ENCODE measurements at regions not wholly inside any gene's neighbourhood (a gene's known extent, or its start where the extent isn't known, plus 50 kb on each side); places are given as distances from the start of the nearest gene placed in this dataset.
"Not testable (repeated sequence)": the region's sequence is repeated elsewhere in the genome, so short reads cannot be mapped to it uniquely, and the experiment has no call there.

DNA sequence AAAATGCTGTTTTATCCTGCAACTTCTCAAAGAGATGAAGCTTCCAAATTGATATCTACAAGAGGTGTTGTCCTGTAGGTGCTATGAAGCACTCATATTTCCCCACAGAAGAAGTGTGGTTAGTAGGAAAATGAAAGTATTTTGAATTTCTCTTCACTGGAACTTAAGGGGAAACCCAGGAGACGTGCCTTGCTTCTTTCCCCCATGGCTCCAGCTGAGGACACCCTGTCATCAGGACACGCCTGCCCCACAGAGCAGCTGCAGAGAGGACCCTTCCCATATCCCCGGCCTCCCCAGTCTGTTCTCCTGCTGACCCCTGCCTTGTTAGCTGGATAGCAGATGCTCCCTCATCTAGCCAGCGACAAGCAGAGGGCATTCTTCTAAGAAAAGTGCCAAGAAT is 371.3 kb downstream of the COG6 start:
- DNase-seq (ENCODE audit: low read depth in 4 of 4, low spot score in 1 of 4) = peak in 2 of 4 experiments; percentile 23 to 37

- no peak for DNase-seq (ENCODE audit: low read depth in 4 of 4, low spot score in 1 of 4)
These were observed 373.0 kb downstream of the COG6 start for GRCh38 chr13:40028446-40028845.

- no peak for DNase-seq (ENCODE audit: low read depth in 4 of 4, low spot score in 1 of 4)
These were observed 375.6 kb downstream of the COG6 start for GRCh38 chr13:40031031-40031430.

DNA sequence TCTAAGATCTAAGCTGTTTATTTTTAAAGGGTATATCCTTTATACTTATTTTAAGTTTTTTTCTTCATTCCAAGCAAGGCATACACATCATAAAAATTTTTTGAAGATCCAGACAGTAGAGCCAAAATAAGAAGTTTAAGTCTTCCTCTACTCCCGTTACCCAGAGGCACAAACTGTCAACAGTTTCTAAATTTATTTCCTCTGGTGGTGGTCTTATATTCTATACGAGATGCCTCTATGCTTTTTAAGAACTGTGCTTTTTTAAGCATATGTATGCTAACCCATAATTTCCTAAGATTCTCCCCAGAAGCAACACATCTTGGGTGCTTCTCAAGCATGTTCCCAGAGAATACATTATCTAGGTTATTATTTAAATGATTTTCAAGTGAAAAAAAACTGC is 383.6 kb downstream of the COG6 start:
- no peak for DNase-seq (ENCODE audit: low read depth in 4 of 4, low spot score in 1 of 4)

- no peak for DNase-seq (ENCODE audit: low read depth in 4 of 4, low spot score in 1 of 4)
These were observed 387.5 kb downstream of the COG6 start for GRCh38 chr13:40042991-40043390.

- DNase-seq (ENCODE audit: low read depth in 4 of 4, low spot score in 1 of 4) = no peak
These were observed 388.3 kb downstream of the COG6 start for GRCh38 chr13:40043764-40044163.

GRCh38 chr13:40047322-40047771 is 391.9 kb downstream of the COG6 start:
- no peak for DNase-seq (ENCODE audit: low read depth in 4 of 4, low spot score in 1 of 4)

DNA sequence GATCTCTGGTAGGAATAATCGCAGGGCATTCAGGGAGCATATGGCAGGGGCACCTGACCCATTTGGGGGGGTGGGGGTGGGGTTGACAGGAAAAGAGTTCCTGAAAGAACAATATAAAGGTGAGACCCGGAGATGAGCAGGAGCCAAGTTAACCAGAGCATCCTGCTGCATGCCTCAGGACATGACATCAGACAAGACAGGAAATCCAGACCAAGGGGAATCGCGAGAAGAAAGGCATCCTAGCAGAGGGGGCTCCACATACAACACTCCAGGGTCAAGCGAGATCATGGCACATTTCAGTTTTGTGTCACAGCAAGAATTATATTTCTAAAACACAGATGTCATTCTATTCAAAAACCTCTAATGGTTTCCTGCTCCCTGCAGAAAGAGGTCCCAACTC is 393.1 kb downstream of the COG6 start:
- no peak for DNase-seq (ENCODE audit: low read depth in 4 of 4, low spot score in 1 of 4)

DNA sequence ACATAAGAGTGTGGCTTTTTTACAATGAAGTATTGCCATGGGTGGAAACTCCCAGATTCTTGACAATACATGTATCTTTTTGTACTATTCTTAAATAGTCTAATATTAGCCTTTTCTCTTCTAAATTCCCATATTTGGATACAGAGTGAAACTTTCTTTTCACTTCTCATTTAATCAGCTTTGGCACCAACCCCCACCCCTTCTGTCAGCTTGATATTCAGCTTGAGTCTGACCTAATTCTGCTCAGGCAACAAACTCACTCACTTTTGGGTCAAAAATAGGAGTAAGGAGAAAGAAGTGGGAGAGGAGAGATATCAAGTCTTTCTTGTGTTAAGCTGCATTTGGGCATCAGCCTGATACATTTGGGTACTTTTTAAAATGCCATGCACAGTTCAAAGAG is 397.5 kb downstream of the COG6 start:
- DNase-seq (ENCODE audit: low read depth in 4 of 4, low spot score in 1 of 4) = no peak

GRCh38 chr13:40053401-40053800 is 397.9 kb downstream of the COG6 start:
- no peak for DNase-seq (ENCODE audit: low read depth in 4 of 4, low spot score in 1 of 4)

DNA sequence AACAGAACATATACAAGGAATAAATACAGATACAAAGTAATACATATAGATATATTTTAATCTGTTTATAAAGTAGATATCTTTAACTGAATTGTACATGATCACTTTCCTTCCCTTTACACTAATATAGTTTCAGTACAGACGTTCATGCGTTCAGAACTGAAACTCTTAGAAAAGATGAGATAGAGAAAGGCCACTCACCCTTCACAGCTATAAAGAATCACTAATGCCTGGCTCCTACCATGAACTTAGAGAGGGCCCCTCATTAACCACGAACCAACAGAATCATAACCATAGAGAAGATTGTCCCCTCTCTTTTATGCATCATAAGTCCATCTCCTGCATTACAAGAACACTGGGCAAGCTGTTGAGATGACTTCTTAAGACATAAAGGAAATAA is 399.0 kb downstream of the COG6 start:
- not testable (repeated sequence) for DNase-seq (ENCODE audit: low read depth in 4 of 4, low spot score in 1 of 4)

GRCh38 chr13:40056898-40057619 is 401.6 kb downstream of the COG6 start:
- DNase-seq (ENCODE audit: low read depth in 4 of 4, low spot score in 1 of 4) = no peak

GRCh38 chr13:40058757-40059236 is 403.3 kb downstream of the COG6 start:
- no peak for DNase-seq (ENCODE audit: low read depth in 4 of 4, low spot score in 1 of 4)

DNA sequence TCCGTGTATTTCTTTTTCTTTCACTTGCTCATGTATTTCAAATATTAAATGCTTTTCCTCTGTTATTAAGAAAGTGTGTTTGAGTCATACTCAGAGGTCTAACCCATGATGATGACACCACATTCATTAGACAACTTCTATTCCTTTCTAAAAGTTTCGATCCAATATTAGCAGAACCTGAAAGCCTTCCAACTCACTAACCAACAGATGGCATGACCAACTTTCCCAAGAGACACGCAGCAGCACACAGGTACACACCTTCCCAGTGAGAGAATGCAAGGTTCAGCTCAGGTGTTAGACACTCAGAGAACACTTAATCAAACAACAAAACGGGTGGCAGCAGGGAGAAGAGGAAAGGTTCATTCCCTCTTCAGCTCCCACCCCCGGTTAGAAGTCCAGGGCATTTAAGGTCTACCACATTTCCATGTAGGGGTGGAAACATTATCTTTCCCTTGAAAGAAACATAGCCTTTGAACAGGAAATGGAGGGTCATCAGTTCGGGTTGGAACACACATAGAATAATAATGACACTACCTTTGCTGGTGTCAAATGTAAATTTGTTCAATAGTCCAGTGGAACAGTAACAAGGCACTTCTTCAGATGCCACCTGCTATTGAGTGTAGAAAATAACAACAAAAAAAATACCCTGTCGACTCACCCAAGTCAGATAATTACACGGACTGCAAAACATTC is 404.2 kb downstream of the COG6 start:
- DNase-seq (ENCODE audit: low read depth in 4 of 4, low spot score in 1 of 4) = no peak

GRCh38 chr13:40060296-40061007 is 405.0 kb downstream of the COG6 start:
- peak in 3 of 4 experiments; percentile 3 to 29 (median 17) for DNase-seq (ENCODE audit: low read depth in 4 of 4, low spot score in 1 of 4)

DNA sequence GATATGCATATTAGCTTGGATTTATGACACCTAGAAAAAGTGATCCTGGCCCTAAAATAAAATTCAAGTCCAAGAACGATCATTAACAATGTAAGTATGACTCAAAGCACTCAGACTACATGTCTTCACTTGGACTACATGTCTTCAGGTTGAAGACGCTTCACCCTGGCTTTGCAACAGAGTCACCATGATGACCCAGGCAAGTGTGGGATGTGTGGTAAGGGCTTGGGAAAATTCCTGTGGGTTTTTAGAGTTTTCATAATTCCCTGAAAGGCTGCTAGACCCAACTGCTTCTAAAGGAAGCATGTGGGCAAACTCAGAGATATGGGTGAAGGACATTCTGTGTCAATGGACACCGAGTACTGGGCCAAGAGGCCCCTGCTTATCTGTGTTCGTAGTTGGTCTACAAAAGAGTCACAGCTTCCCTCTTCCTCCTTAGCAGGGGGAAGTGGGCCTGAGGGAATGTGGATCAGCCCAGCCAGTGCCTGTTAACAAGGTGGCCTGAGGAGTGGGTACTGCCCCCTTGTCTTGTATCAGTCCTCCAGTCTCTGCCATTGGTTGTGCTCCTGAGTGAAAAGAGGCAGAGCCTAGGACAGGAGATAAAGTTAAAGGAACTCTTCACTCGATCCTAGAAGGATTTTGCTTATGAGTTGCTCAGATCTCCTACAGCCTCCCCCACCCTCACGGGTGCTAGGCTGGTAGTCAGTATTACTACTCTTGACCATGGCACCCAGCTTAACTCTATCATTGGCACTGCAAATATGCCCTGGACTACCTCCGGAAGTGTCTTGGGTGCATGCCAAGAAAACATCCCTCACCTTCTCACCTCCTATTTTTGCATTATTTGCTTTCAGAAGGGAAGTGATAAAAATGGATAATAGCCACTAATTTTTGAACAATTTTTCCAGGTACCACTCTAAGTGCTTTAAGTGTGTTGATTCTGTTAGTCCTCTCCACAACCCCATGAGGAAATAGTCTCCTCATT is 406.3 kb downstream of the COG6 start:
- no peak for DNase-seq (ENCODE audit: low read depth in 4 of 4, low spot score in 1 of 4)

- DNase-seq (ENCODE audit: low read depth in 4 of 4, low spot score in 1 of 4) = no peak
These were observed 407.8 kb downstream of the COG6 start for GRCh38 chr13:40063278-40063698.

- no peak for DNase-seq (ENCODE audit: low read depth in 4 of 4, low spot score in 1 of 4)
These were observed 408.2 kb downstream of the COG6 start for GRCh38 chr13:40063703-40064102.

GRCh38 chr13:40064154-40065097 is 409.0 kb downstream of the COG6 start:
- no peak for DNase-seq (ENCODE audit: low read depth in 4 of 4, low spot score in 1 of 4)

All from stimulated activated CD4-positive, alpha-beta T cell treated with anti-CD3 and anti-CD28 coated beads, Interleukin-1b, Interleukin-23, amount 100 ng/mL, for 24 hours (primary cell).